Ureter (tissue), 1 donor: ENCODE measurements at regions not wholly inside any gene's neighbourhood (a gene's known extent, or its start where the extent isn't known, plus 50 kb on each side); places are given as distances from the start of the nearest gene placed in this dataset.
"Not testable (repeated sequence)": the region's sequence is repeated elsewhere in the genome, so short reads cannot be mapped to it uniquely, and the experiment has no call there.

Source experiments
- DNase-seq: peaks from one replicate; pipeline ENCODE4 v3.0.0-alpha.2; 2020; ENCODE audit warnings: low spot score
- donor health status: DM: yes; HTN: yes; CAD: no.

DNA sequence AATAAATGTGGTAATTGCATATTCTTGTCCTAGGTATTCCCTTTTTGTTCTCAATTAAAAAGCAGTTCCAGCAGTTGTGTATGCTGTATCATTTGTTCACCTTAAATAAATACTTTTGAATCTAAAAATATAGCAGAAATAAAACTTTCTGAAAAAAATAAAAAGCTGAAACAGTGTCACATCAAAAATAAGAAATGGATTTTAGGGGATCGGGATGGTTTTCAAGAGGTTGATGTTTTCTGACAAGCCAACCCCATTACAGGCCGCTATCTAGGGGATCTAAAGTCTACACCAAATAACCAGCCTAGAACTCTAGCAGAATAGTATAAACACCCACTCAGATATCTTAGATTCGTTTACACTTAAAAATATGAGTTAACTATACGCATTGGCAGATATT lies 95.4 kb upstream of the MAML3 start:
- DNase-seq, result no peak

DNA sequence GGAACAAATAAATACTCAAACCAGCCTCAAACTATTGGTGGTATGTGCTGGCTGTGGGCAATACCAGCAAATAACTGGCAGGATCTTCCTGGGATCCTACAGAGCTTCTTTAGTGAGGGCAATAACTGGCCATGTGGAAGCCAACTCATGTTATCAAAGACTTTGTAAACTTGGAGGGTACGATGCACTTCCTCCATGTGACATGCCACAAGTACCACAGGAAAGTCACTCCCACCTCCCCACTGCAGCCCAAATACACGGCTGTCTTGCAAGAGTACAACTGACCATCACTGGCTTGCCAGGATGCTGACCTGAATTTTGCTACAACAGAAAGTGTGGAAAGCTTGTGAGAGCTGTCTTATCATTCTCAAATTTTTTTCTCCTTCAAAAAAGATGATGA lies 93.3 kb upstream of the MAML3 start:
- no peak for DNase-seq

DNA sequence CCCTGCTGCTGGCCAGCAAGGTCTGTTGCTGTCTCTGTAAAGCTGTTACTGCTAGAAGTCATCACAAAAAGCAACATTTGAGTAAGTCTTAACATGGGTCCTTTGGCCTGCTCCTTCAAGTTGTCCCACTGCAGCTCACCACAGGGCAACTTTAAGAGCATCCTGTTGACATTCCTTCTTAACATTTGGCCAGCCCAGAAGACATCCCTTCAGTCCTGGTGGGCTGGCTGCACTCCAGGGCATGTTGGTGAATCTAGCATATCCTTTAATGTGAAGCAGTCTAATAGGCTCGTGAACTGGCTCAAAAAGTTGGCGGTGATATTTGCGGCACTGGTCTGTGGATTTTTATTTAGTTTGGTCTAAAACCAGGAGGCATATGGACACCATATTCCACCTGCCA lies 92.2 kb upstream of the MAML3 start:
- no peak for DNase-seq

DNA sequence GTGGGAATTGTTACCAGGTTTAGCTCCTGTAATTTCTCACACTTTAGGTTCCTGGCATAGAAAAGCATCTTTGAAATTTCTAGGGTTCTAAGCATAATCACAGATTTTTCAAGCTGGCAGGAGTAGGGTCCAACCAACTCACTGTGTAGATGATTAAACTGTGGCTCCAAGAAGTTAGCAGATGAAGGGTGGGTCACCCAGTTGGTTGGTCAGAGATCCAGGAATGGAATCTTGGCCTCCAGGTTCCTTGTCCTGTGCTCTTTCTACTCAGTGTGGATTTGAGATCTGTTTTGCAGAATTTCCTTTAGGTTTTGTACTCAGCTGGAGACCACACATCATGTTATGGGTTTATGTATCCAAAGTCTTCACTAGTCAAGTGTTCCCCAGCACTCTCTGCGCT lies 90.3 kb upstream of the MAML3 start:
- no peak for DNase-seq

DNA sequence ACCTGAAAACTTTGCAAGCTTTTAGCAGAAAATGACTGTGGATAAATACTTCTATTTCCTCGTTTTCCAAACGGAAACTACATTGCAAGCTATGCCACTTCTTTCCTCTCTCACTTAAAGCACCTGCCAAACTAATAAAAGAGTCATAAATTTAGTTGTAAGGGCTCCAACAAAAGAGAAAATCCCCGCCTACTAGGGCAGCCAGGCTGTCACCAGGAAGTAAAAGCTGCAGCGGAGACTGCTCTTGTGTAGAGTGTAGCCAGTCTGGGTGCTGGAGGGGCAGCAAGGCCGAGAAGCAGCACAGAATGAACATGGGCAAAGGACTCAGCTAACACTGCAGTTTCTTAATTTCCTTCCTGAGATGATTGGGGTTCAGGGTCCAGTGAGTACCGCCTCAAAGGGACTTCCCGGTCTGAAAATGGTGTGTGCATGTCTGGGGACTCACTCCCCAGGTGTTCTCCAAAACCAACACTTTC lies 89.3 kb upstream of the MAML3 start:
- DNase-seq, result peak; percentile 59

DNA sequence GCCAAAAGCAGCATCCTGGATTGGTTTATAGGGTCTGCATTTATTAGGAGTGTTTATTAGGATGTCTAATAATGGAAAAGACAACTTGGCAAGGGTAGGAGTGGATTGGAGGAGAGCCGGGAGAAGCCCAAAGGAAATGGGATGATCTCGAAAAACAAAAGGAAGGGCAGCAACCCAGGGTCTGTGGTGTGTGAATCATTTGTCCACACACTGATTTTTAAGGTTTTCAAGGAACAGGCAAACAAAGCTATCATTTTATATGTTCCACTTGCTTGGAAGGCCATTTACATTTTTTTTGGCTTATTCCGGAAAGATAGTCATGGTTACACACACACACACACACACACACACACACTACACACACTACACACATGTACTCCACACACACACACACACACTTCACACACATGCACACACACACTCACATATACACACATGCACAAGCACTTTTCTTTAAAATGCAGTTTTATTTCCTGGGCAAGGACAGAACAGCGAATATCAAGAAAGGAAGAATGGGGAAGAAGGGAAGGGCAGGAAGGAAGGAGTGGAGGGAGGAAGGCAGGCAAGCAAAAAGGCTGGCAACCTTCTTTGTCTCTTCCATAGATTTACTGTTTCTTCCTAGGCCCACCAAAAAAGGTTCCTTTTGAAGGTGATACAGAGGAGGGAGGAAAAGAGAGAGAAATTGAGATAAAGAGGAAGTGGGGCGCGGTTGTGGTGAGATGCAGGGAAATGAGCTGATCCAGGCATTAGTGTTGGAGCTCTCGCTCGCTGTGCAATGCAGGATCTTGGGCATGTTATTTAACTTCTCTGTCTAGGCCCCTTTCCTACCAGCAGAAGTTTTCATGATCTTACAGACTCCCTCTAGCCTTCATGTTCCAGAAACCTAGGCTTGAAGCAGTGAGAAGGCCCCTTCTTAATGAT lies 88.6 kb upstream of the MAML3 start:
- no peak for DNase-seq

DNA sequence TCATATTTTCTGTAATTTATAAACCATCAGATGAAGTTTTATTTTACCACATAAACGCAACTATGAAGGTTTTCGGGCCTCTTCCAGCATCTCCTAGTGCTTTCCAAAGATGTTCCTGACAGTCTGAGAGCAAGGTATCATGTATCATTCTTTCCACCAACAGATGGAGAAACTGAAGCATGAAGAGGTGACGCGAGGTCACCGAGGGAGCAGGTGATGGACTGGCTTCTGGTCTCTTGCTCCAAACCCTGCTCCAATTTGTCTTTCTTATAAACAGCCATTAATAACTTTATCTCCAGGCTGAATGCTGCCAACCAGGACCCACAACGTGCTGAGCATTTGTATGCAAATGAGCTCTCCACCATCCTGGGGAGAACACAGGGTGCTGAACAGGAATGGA lies 86.3 kb upstream of the MAML3 start:
- no peak for DNase-seq

DNA sequence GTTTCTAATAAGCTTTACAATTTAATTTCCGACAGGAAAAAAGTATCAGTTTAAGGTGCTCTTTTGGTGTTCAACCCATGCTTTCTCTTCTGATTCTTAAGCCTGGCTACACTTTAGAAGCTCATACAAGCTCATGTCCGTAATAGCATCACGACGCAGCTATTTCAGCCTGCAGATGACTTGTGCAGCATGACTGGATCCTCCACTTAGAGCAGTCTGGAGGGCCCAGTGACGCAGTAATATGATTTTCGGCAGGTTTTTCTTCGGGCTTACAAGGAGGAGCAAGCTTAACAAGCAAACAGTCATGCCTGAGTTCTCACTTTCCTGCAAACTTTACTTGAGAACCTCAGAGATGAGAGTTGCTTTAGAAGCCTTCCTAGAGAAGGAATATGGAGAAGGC lies 85.3 kb upstream of the MAML3 start:
- DNase-seq, result no peak

DNA sequence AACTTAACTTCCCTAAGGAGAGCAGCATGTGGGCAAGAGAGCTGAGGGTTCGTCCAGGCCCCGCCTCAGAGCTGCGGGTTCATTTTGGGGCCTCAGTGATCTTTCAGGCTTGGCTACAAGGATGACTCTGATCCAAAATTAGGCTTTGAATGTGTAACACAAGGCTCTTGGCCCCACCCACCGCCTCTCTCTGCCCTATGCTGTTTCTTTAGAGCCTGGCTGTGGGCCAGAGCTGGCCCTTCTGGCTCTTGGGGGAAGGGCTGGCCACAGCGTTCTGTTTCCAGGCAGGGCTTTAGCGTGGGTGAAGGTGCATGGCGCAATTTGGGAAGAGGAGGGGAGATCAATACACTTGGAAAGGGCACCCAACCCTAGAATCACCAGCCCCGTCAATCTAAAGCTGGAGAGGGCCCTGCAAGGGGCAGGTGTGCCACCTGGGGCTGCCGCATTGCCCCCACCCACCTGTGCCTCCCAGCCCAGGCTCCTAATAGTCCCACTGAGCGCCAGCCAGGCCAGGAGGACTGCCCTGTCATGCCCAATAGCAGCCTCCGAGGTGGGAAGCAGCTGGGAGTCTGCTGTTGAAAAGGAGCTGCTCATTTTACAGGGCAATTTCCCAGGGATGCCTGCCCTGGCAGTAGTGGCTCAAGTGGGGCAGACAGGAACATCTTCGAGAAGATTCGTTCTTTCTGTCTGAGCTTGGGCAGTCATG lies 84.5 kb upstream of the MAML3 start:
- DNase-seq, result peak; percentile 89

DNA sequence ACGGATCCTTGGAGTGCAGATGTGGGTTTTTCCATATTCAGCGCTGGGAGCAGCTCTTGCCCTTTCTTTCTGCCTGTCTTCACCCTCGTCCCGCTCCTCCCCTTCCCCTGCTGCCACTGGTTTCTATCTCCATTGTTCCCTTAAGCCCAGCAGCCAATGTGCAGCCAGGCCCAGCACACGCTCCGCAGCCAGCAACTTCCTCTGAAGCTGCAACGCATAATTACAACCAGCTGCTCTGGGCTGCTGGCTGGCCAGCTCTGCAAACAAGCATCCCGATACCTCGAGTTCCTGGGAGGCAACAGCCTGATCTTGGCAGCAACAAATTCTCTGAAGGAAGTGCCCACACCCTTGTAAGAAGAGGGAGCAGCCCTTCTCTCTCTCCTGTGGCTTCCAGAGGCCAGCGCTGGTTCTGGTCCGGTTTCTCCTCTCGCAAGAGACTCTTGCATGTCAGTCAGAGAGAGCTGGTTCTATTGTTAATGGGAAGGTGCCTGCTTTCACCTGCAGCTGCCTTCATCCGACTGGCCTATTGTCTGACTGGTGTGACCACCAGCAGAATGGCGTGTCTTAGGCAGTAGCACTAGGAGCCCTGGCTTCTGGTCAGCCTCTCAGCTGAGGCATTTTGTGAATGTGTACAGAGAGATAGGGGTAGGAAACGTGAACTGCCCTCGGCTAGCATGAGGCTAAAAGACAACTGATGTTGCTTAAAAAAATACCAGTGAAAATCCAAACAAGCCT lies 83.8 kb upstream of the MAML3 start:
- DNase-seq, result peak; percentile 75

DNA sequence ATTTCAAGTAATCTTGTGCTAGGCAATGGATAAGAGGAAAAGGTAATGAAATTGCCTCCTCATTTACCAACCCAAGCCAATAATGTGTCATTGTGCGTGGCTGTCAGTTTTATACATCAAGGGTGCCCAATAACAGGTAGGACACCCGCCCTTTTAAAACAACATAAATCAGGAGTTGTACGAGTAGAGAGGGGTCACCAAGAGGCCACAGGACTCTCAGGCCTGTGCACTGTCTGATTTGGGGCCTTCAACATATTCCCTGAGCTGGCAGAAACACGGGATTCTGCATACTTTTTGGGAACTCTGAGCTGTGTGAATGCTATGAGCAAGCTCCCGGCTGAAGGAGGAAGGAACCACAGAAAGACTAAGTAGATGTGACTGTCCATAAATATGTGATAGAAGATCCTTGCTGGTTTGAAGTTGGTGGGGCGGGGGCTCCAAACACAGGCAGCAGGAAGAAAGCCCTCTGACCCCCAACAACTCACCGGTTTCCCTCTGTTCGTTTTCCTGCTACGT lies 82.7 kb upstream of the MAML3 start:
- DNase-seq, result no peak

DNA sequence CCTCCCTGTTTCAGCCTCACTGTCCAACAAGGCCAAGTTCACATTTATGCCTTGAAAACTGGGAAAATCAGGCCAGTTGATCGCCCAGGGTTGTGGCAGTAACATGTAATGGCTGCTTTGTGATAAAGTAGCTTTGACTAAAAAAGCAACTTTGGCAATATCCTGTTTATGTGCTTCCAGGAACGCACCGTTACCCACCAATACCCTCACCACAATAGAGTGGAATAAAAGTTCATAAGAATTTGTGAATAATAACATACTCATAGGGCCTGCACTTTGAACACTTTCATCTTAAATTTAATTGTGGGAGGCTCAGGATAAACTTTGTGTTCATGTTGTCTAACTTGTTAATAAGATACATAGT lies 80.7 kb upstream of the MAML3 start:
- DNase-seq, result no peak

DNA sequence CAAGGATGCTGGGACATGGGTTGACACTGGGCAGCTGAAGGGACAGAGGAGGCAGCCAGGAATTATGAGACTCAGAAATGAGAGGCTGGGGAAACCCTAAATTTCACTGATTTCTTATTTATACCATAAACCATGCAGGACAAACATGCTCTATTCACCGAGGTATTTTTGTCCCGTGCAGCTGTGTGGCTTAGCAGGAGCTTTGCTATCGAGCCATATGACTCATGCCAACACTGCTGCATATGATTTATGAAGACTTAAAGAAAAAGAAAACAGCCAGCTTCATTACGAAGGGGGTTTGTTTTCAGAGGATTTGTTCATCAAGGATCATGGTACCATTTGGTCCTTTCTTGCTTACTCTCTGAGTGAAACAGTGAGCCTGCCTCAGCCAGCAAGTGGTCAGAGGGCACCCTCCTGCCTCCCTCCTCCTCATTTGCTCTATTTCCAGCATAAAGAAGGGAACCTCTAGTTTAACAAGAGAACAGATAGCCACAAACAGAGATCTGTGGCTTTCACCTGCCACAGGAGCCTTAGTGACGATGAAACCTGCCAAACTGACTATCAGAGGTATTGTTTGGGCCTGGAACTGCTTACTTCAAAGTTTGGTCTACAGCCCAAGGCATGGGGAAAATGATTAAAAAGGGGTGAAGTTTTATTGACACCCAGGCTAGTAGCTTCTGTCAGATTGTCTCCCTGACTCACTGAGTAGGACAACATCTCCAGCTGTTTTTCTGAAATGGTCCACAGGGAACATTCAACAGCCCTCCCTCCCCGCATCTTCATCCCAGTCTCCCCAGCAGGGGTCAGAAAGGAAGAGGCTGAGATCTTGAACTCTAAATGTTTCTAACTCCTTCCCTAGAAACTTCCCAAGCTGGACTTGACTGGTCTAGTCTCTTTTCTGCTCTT lies 80.1 kb upstream of the MAML3 start:
- DNase-seq, result no peak

DNA sequence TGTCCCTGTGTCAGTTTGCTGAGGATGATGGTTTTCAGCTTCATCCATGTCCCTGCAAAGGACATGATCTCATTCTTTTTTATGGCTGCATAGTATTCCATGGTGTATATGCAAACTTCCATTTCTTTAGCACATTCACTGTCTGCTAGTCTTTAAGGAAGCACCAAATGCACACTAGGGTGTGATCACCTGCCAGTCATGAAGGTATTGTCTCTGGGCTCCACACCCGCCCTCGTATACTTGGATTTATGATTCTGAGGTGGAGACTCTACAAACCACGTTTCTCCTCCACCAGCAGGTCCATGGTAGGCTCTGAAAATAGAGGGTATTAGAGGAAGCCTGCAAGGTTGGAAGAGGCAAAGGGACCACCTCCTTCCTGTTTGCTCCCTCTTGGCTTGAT lies 75.9 kb upstream of the MAML3 start:
- no peak for DNase-seq

DNA sequence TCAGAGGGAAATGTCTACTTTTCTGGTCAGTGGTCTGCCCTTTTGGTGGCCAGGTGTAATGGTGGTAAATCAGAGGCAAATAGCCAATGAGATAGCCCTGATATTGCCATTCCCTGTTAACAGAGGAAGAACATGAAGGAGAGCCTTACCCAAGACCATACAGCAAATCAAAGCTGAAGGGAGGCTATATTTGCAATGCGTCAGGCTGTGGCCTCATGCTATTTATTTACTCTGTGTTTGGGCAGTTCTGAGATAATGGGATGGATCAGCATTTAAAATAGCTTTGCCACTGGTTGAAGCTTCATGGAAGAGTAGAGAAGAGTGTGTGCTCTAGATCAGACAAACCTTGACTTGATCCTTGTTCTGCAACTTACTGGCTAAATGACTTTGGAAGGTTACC lies 73.3 kb upstream of the MAML3 start:
- DNase-seq, result no peak

DNA sequence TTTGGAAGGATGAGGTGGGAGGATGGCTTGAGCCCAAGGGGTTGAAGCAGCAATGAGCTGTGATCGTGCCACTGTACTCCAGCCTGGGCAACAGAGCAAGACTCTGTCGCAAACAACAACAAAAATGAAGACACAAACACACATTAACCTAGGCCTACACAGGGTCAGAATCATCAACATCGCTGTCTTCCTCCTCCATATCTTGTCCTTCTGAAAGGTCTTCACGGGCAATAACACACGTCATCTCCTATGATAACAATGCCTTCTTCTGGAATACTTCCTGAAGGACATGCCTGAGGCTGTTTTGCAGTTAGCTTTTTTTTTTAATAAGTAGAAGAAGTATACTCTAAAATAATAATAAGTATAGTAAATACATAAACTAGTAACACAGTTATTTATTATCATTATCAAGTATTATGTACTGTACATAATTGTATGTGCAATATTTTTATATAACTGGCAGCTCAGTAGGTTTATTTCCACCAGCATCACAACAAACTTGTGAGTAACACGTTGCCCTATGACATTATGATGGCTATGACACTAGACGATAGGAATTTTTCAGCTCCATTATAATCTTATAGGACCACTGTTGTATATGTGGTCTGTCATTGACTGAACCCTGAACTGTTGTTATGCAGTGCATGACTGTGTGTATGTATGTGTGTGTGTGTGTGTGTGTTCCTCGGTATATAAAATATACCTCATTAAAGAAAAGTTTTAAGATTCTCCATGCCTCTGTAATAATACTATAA lies 69.2 kb upstream of the MAML3 start:
- DNase-seq, result no peak

DNA sequence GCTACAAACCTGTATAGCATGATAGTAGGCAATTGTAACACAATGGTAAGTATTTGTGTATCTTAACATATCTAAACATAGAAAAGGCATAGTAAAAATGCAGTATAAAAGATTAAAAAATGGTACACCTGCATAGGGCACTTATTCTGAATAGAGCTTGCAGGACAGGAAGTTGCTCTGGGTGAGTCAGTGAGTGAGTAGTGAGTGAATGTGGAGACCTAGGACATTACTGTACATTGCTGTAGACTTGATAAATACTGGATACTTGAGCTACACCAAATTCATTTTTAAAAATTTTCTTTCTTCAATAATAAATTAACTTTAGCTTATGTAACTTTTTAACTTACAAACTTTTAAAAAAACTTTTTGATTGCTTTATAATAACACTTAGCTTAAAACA lies 68.2 kb upstream of the MAML3 start:
- no peak for DNase-seq

DNA sequence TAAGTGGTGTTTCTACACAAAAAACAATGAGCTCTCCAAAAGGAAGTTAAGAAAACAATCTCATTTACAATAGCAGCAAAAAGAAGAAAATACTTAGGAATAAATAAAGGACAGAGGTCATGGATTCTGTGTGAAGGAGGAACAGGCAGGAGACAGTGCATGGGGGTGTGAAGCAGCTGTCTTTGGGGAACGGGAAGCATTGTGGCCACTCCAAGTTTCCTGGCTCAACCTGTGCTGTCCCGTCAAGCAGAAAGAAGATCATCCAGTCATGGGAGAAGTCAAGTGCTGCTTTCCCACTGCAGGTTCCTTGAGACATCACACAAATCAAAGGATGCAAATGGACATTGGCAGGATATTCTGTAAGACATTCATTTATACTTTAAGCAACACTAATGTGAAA lies 66.1 kb upstream of the MAML3 start:
- DNase-seq, result no peak

DNA sequence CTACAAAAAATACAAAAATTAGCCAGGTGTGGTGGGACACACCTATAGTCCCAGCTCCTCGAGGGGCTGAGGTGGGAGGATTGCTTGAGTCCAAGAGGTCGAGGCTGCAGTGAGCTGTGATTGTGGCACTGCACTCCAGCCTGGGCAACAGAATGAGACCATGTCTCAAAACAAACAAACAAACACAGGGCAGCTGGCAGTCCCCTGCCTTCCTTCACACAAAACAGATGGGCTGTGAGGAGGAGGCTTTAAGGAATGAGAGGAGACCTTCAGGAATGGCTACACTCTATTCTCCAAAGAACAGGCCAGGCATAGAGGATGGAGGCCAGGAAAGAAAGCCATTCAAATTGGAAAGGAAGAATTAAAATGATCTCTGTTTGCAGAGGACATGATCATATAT lies 65.6 kb upstream of the MAML3 start:
- no peak for DNase-seq

DNA sequence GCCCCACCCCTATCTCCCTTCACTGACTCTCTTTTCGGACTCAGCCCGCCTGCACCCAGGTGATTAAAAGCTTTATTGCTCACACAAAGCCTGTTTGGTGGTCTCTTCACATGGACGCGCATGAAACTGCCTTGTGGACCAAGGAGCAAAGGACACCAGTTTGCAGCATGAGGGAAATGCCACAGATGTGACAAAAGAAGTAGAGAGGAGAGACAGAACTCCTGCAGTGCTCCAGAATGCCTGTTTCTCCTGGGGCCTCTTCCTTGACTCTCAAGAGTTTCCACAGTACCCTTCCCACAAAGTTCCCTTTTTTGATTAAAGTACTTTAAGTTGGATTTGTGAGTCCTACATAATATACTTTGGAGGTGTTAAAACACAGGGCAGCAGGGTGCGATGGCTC lies 65.1 kb upstream of the MAML3 start:
- not testable (repeated sequence) for DNase-seq

DNA sequence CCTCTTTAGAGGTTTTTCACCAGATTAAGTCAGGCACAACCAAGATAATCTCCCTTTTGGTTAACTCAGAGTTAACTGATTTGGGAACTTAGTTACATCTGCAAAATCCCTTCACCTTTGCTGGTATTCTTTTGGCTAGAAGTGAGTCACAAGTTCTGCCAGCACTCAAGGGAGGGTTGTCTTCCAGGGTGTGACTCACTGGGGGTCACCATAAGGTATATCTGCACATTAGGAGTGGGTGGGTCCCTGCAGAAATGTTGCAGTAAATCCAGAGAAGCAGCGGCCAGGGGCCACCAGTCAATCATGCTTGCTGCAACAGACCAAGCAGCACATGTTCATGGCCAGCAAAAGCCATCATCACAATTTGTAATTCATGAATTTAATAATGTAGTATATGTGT lies 59.8 kb upstream of the MAML3 start:
- DNase-seq, result no peak
